ENCODE measurements at regions not wholly inside any gene's neighbourhood (a gene's known extent, or its start where the extent isn't known, plus 50 kb on each side); places are given as distances from the start of the nearest gene placed in this dataset.
A peak's percentile ranks its signal among the peaks of the same experiment; 100 is the strongest.

DNA sequence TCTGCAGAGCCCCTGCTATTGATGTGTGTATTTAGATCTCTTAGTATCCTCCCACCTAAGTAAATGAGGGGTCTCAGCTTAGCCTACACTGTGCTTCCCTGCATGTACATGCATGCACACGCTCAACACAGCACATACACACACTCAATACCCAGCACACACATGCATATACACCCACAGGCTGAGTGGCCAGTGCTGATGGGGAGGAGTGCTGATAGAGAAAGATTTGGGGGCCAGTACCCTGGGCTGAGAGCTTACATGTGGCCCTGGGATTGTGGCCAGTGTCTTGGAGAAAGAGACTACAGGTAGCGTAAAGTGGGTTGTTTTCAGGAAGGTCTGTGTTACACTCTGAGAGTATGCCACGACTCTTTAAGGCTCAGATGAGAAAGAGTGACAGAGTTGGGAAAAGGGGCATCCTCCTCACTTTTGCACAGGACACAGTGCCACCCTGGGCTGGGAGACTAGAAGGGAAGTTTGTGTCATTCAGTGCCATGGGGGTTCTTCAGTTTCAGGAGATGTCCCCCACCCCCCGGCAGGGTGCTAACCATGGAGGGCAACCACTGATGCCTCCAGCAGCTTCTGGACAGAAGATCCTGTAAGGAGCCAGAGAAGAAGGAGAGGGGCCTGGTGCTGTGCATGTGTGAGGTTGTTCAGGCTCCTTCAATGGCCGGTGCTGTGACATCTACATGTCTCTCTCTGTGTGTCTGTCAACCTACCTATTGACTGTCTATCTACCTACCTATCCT is 166.8 kb downstream of the RHOU start:
- DNase-seq (ENCODE audit: low read depth) (no peak), FAIRE-seq (no peak)
- TF ChIP-seq, protein P1, sequence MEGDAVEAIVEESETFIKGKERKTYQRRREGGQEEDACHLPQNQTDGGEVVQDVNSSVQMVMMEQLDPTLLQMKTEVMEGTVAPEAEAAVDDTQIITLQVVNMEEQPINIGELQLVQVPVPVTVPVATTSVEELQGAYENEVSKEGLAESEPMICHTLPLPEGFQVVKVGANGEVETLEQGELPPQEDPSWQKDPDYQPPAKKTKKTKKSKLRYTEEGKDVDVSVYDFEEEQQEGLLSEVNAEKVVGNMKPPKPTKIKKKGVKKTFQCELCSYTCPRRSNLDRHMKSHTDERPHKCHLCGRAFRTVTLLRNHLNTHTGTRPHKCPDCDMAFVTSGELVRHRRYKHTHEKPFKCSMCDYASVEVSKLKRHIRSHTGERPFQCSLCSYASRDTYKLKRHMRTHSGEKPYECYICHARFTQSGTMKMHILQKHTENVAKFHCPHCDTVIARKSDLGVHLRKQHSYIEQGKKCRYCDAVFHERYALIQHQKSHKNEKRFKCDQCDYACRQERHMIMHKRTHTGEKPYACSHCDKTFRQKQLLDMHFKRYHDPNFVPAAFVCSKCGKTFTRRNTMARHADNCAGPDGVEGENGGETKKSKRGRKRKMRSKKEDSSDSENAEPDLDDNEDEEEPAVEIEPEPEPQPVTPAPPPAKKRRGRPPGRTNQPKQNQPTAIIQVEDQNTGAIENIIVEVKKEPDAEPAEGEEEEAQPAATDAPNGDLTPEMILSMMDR (IDR thresholded peaks at IDR 0.05; ENCODE audit: insufficient read depth, low read length, severe bottlenecking) = no peak
- Histone ChIP-seq H3K4me3 (ENCODE audit: low read depth, low read length) (no peak overlapping the region), H3K27me3 (ENCODE audit: control insufficient read depth, insufficient read depth, low read length) (peaks cover 22% of the 10 kb centered on the region), H3K36me3 (ENCODE audit: control insufficient read depth, insufficient read depth, low read length) (no peaks in the 10 kb centered on the region)

DNA sequence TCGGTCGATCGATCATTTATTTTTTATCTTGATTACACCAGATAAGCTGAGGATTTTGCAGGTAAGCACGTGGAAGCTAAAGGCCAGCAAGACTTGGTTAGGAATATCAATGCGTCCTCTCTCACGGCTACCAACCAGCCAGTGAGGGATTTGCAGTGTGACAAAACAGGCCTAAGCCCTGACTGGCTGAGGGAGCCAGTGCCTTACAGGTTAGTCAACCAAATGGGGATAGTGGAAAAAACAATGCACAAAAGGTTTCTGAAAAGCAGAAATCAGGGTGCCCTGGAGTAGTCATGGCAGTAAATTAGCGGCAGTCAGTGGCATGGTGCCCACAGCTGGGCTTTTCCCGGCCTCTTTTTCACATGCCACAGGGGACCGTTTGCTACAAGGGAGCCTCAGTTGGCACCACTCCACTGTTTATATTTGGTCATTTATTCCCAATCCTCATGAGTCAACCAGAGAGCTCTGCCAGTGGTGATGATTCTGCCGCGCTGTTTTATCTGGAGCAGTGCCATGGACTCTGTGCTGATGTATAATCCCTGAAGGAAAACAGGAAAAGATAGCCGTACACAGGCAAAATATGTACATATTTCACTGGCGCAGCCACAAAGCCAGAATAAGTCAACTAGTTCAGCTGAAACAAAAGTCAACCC is 167.6 kb downstream of the RHOU start:
- no peak overlapping the region for H3K4me3 ChIP-seq (ENCODE audit: low read depth, low read length)
- DNase-seq (ENCODE audit: low read depth) (peak; percentile 91), FAIRE-seq (peak; percentile 62)
- TF ChIP-seq, protein P1 (IDR thresholded peaks at IDR 0.05; ENCODE audit: insufficient read depth, low read length, severe bottlenecking) = no peak
- H3K27me3 ChIP-seq (ENCODE audit: control insufficient read depth, insufficient read depth, low read length) = peaks cover 22% of the 10 kb centered on the region
- H3K36me3 ChIP-seq (ENCODE audit: control insufficient read depth, insufficient read depth, low read length) = no peaks in the 10 kb centered on the region

DNA sequence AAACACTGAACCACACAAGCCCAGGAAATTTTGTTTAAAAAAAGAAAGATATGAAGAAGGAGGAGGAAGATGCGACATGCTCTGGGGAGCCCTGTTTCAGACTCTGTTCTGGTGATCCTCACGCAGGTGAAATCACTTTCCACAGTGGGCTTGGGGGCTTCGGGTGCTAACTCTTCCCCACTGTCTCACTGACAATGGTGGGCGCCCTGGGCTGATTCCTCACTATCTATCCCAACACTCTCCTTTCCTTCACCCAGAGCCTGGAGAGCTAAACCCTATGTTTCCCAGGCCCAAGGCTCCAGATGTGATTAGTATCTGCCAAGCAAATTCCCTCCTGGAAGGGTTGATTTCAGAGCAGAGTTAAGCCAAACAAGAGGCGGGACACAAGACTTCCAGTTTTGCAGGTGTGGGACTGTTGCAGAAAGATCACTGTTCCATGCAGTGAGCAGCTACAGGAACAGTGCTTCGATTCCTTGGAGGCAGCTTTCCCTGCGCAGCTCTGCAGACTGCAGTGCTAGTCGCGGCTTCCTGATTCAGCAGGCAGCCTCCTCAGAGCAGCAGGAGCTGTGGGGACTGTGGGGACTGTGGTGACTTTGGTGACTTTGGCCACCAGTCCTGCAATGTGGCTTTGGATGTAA is 168.3 kb downstream of the RHOU start:
- FAIRE-seq (no peak), DNase-seq (ENCODE audit: low read depth) (no peak)
- H3K27me3 ChIP-seq (ENCODE audit: control insufficient read depth, insufficient read depth, low read length) = peaks cover 22% of the 10 kb centered on the region
- H3K4me3 ChIP-seq (ENCODE audit: low read depth, low read length) = no peak overlapping the region
- no peaks in the 10 kb centered on the region for H3K36me3 ChIP-seq (ENCODE audit: control insufficient read depth, insufficient read depth, low read length)
- TF ChIP-seq, protein P1 (IDR thresholded peaks at IDR 0.05; ENCODE audit: insufficient read depth, low read length, severe bottlenecking) = no peak

DNA sequence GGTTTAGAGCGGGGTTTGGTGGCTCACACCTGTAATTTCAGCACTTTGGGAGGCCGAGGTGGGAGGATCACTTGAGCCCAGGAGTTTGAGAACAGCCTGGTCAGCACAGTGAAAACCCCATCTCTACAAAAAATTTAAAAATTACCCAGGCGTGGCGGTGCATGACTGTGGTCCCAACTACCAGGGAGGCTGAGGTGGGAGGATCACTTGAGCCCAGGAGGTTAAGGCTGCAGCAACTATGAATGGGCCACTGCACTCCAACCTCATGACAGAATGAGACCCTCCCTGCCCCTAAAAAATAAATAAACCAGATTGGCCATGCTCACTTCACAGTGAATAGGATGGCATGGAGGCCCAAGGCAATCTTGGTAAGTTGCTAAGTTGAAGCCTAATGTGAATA is 168.9 kb downstream of the RHOU start:
- Histone ChIP-seq H3K27me3 (ENCODE audit: control insufficient read depth, insufficient read depth, low read length) (peaks cover 21% of the 10 kb centered on the region), H3K4me3 (ENCODE audit: low read depth, low read length) (no peak overlapping the region), H3K36me3 (ENCODE audit: control insufficient read depth, insufficient read depth, low read length) (no peaks in the 10 kb centered on the region)
- TF ChIP-seq, protein P1 (IDR thresholded peaks at IDR 0.05; ENCODE audit: insufficient read depth, low read length, severe bottlenecking) = no peak
- FAIRE-seq (no peak), DNase-seq (ENCODE audit: low read depth) (no peak)

DNA sequence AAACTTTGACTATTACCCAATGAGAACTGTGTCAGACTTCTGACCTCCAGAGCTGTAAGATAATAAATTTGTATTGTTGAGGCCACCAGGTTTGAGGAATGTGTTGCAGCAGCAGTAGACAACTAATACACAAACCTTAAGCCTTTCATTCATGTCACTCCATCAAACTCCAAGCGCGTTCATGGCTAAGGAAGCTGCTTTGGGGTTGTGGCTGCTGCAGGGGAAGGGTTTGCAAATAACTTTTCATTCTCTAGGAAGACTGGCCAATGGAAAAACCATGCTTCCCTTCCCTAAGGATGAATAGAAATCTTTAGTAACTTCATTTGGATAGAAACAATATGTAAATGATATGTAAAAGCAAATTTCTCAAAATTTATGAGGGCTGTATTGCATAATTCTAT is 170.4 kb downstream of the RHOU start:
- Histone ChIP-seq H3K36me3 (ENCODE audit: control insufficient read depth, insufficient read depth, low read length) (no peaks in the 10 kb centered on the region), H3K27me3 (ENCODE audit: control insufficient read depth, insufficient read depth, low read length) (peaks cover 16% of the 10 kb centered on the region), H3K4me3 (ENCODE audit: low read depth, low read length) (no peak overlapping the region)
- no peak for DNase-seq (ENCODE audit: low read depth)
- TF ChIP-seq, protein P1 (IDR thresholded peaks at IDR 0.05; ENCODE audit: insufficient read depth, low read length, severe bottlenecking) = no peak
- FAIRE-seq = no peak

All from bronchial epithelial cell (primary cell).